ENCODE measurements at regions not wholly inside any gene's neighbourhood (a gene's known extent, or its start where the extent isn't known, plus 50 kb on each side); places are given as distances from the start of the nearest gene placed in this dataset.

DNA sequence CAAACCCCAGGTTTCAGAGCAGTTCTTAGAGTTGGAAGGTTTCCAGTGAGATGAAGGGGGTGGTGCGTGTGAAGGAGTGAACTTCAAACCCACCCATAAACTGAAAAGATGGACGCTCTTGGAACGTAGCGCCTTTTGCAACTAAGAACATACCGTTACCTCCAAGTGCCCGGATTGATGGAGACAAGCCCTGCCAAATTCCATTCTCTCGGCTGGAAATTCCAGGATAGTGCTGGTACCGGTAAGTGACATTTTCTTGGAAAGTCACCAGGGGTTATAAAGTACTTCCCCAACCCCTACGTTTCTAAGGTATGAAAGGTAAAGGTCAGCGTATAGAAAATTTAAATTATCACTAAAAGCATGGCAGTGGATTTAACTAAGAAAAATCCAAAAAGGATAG, 91.6 kb upstream of the CLDN14 start:
- ChIA-PET RAD21 (ENCODE audit: low non-redundant PET in 1 of 2, low total read pairs in 2 of 2, uncharacterized antibody in 2 of 2, unreplicated experiment in 2 of 2) (no interaction called here), POLR2A (no interaction called here), CTCF (no interaction called here)
- intact Hi-C loops (cut with micrococcal nuclease): no loop called here
- H2AFZ ChIP-seq (ENCODE audit: low read depth, low read length, poor library complexity, severe bottlenecking): no peak overlapping the region
- no peaks in the 10 kb centered on the region for H3K9me3 ChIP-seq (ENCODE audit: control insufficient read depth in 1 of 2, insufficient read depth in 1 of 2, low read depth in 1 of 2, low read length in 2 of 2)
- H3K4me2 ChIP-seq (ENCODE audit: low read length): no peak overlapping the region
- ATAC-seq (no peak), DNase-seq (ENCODE audit: low read depth, low spot score) (no peak)
- H3K9me2 ChIP-seq (ENCODE audit: insufficient read depth): no peaks in the 10 kb centered on the region
- no peaks in the 10 kb centered on the region for H3K79me2 ChIP-seq (ENCODE audit: insufficient read depth, low read length)
- H3K27ac ChIP-seq (ENCODE audit: low read depth, low read length): no peak overlapping the region
- H4K20me1 ChIP-seq (ENCODE audit: insufficient read depth): no peaks in the 10 kb centered on the region
- peaks cover 23% of the 10 kb centered on the region for H3K27me3 ChIP-seq (ENCODE audit: insufficient read depth, low read length)
- no peak overlapping the region for H3K4me3 ChIP-seq (replicated peaks in 1 of 2; ENCODE audit: low read depth in 1 of 2, low read length in 2 of 2)
- H3K9ac ChIP-seq (ENCODE audit: low read length): no peak overlapping the region
- no peaks in the 10 kb centered on the region for H3K36me3 ChIP-seq (ENCODE audit: control insufficient read depth in 1 of 2, insufficient read depth in 2 of 2, low read length in 2 of 2)
- H3K4me1 ChIP-seq (ENCODE audit: control insufficient read depth in 1 of 2, insufficient read depth in 2 of 2, low read length in 2 of 2): no peaks in the 10 kb centered on the region
- no TSS peak for BruUV-seq (replicated peaks)
- TF ChIP-seq CBX3 (IDR thresholded peaks at IDR 0.05; ENCODE audit: low read depth) (no peak), POLR2AphosphoS5 (IDR thresholded peaks at IDR 0.05; ENCODE audit: low read depth, low read length) (no peak), TCF7L2 (IDR thresholded peaks at IDR 0.05; ENCODE audit: borderline replicate concordance, extremely low read depth, insufficient read depth, insufficient read length) (no peak), ZNF274 (IDR thresholded peaks at IDR 0.05; ENCODE audit: low read depth, low read length) (no peak), SIN3A (IDR thresholded peaks at IDR 0.05; ENCODE audit: low read depth) (no peak), MAX (IDR thresholded peaks at IDR 0.05) (no peak), EZH2phosphoT487 (IDR thresholded peaks at IDR 0.05; ENCODE audit: borderline replicate concordance) (no peak), YY1 (IDR thresholded peaks at IDR 0.05; ENCODE audit: extremely low read depth, insufficient replicate concordance, low read depth, low read length) (no peak), JUND (IDR thresholded peaks at IDR 0.05) (no peak), ELF1 (IDR thresholded peaks at IDR 0.05; ENCODE audit: borderline replicate concordance, low read depth) (no peak)
- TF ChIP-seq, protein P1, sequence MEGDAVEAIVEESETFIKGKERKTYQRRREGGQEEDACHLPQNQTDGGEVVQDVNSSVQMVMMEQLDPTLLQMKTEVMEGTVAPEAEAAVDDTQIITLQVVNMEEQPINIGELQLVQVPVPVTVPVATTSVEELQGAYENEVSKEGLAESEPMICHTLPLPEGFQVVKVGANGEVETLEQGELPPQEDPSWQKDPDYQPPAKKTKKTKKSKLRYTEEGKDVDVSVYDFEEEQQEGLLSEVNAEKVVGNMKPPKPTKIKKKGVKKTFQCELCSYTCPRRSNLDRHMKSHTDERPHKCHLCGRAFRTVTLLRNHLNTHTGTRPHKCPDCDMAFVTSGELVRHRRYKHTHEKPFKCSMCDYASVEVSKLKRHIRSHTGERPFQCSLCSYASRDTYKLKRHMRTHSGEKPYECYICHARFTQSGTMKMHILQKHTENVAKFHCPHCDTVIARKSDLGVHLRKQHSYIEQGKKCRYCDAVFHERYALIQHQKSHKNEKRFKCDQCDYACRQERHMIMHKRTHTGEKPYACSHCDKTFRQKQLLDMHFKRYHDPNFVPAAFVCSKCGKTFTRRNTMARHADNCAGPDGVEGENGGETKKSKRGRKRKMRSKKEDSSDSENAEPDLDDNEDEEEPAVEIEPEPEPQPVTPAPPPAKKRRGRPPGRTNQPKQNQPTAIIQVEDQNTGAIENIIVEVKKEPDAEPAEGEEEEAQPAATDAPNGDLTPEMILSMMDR (IDR thresholded peaks at IDR 0.05 in 2 of 3, conservative IDR thresholded peaks at IDR 0.05 in 1 of 3; ENCODE audit: borderline replicate concordance in 1 of 3, insufficient read depth in 1 of 3, low read depth in 2 of 3, low read length in 2 of 3): no peak
